HG03159 (cell line): ENCODE measurements at regions not wholly inside any gene's neighbourhood (a gene's known extent, or its start where the extent isn't known, plus 50 kb on each side); places are given as distances from the start of the nearest gene placed in this dataset.
"Not testable (repeated sequence)": the region's sequence is repeated elsewhere in the genome, so short reads cannot be mapped to it uniquely, and the experiment has no call there.

ENCODE experiments used
- ATAC-seq: cut with Tn5 transposase; IDR thresholded peaks from one replicate; pipeline ENCODE4 v1.9.1; 2021; ENCODE audit warnings: mild to moderate bottlenecking, moderate library complexity; ENCODE audit not compliant: unreplicated experiment

- ATAC-seq = no peak
Measured at GRCh38 chr1:8171751-8172464, 145.8 kb upstream of the ERRFI1 start.

GRCh38 chr1:8170059-8170835 is 144.1 kb upstream of the ERRFI1 start:
- peak; percentile 26 for ATAC-seq

GRCh38 chr1:8169364-8170058 is 143.4 kb upstream of the ERRFI1 start:
- peak; percentile 64 for ATAC-seq

DNA sequence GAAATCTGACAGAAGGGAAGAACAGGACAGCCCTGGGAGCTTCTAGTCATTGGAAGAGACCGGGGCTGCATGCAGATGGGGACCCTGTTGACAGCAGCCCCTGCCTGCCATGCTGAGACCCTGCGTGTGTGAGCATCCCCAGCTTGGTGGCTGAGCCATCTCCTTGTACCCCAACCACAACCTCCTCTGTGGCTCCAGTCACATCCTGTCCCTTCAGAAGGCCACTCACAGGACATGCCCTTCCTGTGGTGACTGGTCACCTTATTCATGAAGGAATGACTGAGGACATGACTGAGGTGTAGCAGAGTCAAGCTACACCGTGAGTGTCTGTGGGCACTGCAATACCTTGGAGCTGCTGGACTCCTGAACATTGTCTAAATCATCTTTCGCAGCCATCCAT is 141.8 kb upstream of the ERRFI1 start:
- no peak for ATAC-seq

DNA sequence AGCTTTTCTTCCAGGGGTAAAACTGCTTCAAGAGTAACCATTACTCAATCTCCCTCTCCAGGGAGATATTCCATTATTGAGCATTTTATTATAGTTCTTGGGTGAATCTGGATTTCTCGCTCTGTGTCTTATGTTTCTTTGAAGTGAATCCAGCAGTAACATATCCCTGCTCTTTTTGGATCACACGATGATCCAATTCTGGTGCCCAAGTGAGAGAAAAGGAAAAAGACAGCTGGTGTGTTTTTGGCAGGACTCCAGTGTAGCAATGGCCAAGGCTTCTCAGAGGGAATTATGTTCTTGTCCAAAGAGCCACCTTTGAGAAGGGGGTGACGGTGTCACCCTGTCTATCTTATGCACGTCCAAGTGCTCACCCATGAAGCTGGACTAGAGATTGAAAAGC is 140.3 kb upstream of the ERRFI1 start:
- no peak for ATAC-seq

DNA sequence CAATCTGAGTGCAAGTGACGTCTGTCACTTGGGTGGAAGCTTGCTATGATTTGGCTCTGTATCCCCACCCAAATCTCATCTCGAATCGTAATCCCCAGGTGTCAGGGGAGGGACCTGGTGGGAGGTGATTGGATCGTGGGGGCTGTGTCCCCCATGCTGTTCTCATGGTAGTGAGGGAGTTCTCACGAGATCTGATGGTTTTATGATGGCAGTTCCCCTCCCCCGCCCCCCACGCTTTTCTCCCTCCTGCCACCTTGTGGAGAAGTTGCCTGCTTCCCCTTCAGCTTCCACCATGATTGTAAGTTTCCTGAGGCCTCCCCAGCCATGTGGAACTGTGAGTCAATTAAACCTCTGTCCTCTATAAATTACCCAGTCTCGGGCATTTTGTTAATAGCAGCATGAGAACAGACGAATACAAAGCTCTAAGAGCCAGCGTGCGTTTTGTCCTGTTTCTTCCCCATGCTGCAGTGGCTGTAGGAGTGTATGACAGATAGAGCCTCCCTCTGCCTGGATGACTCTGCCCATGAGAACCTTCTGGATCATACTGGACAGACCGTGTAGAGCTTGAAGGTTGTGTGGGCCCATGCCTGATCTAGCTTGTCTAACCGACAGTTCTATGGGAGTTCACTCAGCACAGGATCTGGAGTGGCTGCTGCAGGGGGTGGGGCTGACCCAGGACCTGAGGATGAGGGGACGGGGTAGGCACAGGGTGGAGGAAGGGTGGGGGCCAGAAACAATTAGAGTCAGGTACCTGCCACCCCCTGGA is 139.7 kb upstream of the ERRFI1 start:
- ATAC-seq = no peak

DNA sequence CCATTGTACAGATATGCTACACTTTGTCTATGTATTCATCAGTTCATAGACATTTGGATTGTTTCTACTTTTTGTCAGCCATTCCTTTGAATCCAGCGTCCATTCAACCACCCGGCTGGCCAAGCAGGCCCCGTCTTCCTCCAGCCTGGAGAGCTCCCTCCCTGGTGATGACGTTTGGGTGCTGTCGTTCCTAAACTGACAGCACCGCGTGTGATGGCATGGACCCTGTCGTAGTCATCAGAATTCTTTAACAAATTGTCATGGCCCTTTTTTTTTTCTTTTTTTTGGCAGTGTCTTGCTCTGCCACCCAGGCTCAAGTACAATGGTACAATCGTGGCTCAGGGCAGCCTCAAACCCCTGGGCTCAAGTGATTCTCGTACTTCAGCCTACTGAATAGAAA is 138.6 kb upstream of the ERRFI1 start:
- ATAC-seq = no peak

DNA sequence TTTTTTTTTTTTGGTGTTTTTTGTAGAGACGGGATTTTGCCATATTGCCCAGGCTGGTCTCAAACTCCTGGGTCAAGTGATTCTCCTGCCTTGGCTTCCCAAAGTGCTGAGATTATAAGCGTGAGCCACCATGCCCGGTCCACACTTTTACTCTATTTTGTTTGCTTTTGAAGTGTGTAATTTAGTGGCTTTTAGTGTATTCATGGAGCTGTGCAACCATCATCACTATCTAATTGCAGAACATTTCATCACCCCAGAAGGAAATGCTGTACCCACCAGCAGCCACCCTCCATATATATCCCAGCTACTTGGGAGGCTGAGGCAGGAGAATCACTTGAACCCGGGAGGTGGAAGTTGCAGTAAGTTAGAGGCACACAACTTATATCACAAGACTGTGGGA is 136.9 kb upstream of the ERRFI1 start:
- no peak for ATAC-seq

DNA sequence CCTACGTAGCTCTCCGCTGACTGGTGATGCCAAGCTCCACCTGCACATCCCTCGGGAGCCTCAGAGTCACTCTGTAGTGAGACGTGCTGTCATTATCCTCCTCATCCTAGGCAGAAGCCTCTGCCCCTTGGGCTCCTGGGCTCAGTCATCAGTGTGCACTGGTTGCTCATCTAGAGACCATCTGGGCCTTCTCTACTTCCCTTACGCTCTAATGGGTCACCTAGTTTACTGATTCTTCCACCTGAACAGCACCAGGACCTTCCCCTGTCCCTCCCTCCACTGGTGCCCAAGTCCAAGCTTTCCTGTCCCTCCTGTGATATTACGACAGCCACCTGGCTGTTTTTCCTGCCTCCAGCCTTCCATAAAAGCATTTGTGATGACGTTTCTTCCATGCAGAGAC is 136.1 kb upstream of the ERRFI1 start:
- no peak for ATAC-seq

DNA sequence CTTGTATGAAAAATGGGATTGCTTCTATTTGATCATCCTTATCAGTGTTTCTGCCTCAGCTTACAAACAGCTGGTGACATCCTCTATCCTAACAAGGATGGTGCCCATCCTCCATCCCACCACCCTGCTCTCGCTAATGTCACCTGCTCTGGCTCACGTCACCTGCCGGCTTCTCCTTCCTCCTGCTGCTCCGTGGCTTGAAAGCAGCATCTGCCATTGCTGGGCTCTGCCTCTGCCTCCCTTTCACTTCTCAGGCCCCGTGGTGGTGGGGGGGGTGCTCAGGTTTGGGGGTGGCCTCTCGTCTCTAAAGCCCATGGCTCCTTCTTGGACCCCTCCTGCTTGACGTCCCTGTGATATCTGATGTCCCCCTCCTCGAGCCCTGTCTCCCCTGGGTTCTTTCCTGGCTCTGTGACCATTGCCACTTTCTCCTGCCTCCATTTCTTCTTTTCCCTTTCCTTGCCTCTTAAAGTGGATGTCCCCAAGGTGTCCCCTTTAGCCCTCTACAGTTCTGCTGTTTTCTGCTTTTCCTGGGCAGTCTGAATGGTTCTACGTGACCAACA is 135.5 kb upstream of the ERRFI1 start:
- no peak for ATAC-seq

- ATAC-seq = no peak
Measured at GRCh38 chr1:8159470-8160024, 133.4 kb upstream of the ERRFI1 start.

DNA sequence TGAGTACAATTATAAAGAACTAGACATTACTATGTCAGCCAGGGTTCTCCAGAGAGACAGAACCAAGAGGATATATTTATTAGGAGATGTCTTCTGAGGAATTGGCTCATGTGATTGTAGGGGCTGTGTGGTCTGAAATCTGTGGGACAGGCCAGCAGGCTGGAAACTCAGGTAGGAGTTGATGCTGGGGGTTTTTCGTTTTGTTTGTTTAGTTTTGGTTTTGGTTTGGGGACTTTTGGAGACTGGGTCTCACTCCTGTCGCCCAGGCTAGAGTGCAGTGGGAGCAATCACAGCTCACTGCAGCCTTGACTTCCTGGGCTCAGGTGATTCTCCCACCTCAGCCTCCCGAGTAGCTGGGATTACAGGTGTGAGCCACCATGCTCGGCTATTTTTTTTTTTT is 132.9 kb upstream of the ERRFI1 start:
- no peak for ATAC-seq

- no peak for ATAC-seq
Measured at GRCh38 chr1:8157765-8158164, 131.7 kb upstream of the ERRFI1 start.

- ATAC-seq = no peak
Measured at GRCh38 chr1:8155528-8156186, 129.5 kb upstream of the ERRFI1 start.

GRCh38 chr1:8154621-8155052 is 128.5 kb upstream of the ERRFI1 start:
- ATAC-seq = no peak

- no peak for ATAC-seq
Measured at GRCh38 chr1:8153961-8154360, 127.9 kb upstream of the ERRFI1 start.

DNA sequence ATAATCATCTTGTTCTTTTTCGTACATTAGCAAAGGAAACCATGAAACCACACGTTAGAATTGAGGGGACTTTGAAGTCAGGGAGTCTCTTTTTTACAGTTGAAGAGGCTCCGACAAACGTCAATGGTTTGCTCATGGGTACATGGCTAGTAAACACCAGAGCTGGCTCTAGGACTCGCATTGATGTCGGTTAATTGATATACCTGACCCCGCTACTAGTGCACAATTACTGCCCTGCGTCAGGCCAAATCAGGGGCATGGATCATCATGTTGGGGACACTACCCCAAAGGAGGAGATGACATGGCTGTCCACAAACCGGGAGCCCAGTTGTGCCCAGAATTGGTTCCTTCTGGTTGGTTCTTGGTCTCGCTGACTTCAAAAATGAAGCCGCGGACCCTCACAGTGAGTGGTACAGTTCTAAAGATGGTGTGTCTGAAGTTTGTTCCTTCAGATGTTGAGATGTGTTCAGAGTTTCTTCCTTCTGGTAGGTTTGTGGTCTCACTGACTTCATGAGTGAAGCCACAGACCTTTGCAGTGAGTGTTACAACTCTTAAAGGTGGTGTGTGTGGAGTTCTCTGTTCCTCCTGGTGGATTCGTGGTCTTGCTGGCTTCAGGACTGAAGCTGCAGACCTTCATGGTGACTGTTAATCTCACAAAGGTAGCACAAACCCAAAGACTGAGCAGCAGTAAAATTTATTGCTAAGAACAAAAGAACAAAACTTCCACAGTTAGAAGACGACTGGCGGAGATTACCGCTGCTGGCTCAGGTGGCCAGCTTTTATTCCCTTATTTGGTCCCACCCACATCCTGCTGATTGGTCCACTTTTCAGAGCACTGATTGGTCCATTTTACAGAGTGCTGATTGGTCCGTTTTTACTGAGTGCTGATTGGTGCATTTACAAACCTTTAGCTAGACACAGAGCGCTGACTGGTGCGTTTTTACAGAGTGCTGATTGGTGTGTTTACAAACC is 126.9 kb upstream of the ERRFI1 start:
- ATAC-seq = no peak

DNA sequence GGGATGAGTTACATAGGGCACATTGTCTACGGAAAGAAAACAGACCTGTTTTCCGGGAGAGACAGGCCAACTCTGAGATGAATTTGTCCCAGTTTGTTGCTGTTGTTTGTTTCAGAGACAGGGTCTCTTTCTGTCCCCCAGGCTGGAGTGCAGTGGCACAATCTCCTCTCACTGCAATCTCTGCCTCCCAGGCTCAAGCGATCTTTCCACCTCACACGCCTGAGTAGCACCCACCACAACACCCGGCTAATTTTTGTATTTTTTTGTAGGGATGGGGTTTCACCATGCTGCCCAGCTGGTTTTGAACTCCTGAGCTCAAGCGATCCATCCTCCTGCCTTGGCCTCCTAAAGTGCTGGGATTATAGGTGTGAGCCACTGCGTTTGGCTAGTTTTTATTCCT is 125.5 kb upstream of the ERRFI1 start:
- no peak for ATAC-seq

- not testable (repeated sequence) for ATAC-seq
Measured at GRCh38 chr1:8149756-8150155, 123.6 kb upstream of the ERRFI1 start.
